Keratinocyte (primary cell): ENCODE measurements at regions not wholly inside any gene's neighbourhood (a gene's known extent, or its start where the extent isn't known, plus 50 kb on each side); places are given as distances from the start of the nearest gene placed in this dataset.

Experiments used
- EZH2 ChIP-seq: IDR thresholded peaks from one replicate; pipeline ENCODE4 v1.6.1; 2012; ENCODE audit warnings: inconsistent platforms, mild to moderate bottlenecking, low read length, moderate library complexity
- TF ChIP-seq, protein P1 (sequence below), 3 experiments: IDR thresholded peaks in 1 of 3; conservative IDR thresholded peaks in 1 of 3; optimal IDR thresholded peaks in 1 of 3; 2 replicates in 2 of 3; 3 replicates in 1 of 3; pipeline versions ENCODE3 to v1.5.1; 2011; ENCODE audit warnings: low read length in 3 of 3, mild to moderate bottlenecking in 3 of 3, moderate library complexity in 2 of 3, control low read depth in 1 of 3, inconsistent platforms in 1 of 3; ENCODE audit not compliant: insufficient read depth in 2 of 3; ENCODE audit errors: extremely low read depth in 1 of 3

DNA sequence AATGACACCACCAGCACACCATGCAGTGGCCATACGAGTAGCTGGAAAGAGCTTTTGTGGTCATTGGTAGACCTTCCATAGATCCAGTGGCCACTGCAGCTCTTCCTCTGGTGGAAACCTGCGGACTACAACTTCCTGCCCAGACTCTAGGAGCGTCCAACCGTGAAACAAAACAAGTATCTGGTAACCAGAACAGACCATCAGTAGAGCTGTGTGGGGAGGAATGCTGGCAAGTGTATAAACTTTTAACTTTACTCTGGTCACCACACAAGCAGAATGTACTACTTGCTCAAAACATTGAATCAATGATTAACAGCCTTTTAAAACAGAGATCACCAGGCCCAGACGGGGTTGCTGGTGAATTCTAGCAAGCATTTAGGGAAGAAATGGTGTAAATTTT is 154.7 kb upstream of the DGKB start:
- TF ChIP-seq, protein P1, sequence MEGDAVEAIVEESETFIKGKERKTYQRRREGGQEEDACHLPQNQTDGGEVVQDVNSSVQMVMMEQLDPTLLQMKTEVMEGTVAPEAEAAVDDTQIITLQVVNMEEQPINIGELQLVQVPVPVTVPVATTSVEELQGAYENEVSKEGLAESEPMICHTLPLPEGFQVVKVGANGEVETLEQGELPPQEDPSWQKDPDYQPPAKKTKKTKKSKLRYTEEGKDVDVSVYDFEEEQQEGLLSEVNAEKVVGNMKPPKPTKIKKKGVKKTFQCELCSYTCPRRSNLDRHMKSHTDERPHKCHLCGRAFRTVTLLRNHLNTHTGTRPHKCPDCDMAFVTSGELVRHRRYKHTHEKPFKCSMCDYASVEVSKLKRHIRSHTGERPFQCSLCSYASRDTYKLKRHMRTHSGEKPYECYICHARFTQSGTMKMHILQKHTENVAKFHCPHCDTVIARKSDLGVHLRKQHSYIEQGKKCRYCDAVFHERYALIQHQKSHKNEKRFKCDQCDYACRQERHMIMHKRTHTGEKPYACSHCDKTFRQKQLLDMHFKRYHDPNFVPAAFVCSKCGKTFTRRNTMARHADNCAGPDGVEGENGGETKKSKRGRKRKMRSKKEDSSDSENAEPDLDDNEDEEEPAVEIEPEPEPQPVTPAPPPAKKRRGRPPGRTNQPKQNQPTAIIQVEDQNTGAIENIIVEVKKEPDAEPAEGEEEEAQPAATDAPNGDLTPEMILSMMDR (optimal IDR thresholded peaks at IDR 0.05 in 1 of 3, IDR thresholded peaks at IDR 0.05 in 1 of 3, conservative IDR thresholded peaks at IDR 0.05 in 1 of 3; ENCODE audit: extremely low read depth in 1 of 3, insufficient read depth in 2 of 3, low read length in 3 of 3) = no peak
- TF ChIP-seq EZH2 = no peak
